NCI-H2227 (cell line): ENCODE measurements at regions not wholly inside any gene's neighbourhood (a gene's known extent, or its start where the extent isn't known, plus 50 kb on each side); places are given as distances from the start of the nearest gene placed in this dataset.
"Not testable (repeated sequence)": the region's sequence is repeated elsewhere in the genome, so short reads cannot be mapped to it uniquely, and the experiment has no call there.

Source experiments
- DNase-seq: peaks from one replicate; lab custom pipeline; 2025; ENCODE audit not compliant: unreplicated experiment; lab: John Stamatoyannopoulos, UW

DNA sequence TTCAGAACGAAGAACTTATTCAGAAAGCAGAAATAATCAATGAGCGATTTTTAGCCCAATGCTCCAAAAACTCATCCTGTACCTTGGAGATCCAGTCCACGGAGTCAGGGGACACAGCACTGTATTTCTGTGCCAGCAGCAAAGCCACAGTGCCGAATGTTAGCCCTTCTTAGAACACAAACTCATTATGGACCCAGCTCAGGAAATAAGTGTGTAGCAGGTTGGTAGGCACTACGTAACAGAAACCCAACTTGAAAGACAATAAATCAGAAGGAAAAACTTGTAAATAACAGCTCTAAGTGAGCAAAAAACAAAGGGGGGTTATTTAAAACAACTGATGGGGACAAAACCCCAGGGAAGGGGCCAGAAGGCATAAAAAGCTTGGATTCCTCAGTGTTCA, 112.0 kb upstream of the PRSS1 start:
- no peak for DNase-seq

DNA sequence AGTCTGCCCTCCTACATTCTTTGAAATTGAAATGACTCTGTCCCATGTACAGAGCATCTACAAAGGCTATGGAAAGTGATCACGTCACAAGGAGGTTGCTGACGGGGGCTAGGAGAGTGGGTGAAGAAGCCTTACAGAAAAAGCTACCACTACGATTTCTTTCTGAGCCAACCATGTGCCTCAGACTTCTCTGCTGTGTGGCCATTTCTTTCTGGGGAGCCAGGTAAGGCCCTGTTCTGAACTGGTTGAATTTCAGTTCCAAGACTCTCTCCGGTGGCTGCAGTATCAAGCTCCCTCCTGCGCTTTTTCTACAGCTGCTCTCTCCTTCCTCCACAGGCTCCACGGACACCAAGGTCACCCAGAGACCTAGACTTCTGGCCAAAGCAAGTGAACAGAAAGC, 112.5 kb upstream of the PRSS1 start:
- no peak for DNase-seq

DNA sequence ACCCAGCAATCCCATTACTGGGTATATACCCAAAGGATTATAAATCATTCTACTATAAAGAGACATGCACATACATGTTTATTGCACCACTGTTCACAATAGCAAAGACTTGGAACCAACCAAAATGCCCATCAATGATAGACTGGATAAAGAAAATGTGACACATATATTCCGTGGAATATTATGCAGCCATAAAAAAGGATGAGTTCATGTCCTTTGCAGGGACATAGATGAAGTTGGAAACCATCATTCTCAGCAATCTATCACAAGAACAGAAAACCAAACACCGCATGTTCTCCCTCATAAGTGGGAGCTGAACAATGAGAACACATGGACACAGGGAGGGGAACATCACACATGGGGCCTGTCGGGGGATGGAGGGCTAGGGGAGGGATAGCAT, 113.2 kb upstream of the PRSS1 start:
- not testable (repeated sequence) for DNase-seq

DNA sequence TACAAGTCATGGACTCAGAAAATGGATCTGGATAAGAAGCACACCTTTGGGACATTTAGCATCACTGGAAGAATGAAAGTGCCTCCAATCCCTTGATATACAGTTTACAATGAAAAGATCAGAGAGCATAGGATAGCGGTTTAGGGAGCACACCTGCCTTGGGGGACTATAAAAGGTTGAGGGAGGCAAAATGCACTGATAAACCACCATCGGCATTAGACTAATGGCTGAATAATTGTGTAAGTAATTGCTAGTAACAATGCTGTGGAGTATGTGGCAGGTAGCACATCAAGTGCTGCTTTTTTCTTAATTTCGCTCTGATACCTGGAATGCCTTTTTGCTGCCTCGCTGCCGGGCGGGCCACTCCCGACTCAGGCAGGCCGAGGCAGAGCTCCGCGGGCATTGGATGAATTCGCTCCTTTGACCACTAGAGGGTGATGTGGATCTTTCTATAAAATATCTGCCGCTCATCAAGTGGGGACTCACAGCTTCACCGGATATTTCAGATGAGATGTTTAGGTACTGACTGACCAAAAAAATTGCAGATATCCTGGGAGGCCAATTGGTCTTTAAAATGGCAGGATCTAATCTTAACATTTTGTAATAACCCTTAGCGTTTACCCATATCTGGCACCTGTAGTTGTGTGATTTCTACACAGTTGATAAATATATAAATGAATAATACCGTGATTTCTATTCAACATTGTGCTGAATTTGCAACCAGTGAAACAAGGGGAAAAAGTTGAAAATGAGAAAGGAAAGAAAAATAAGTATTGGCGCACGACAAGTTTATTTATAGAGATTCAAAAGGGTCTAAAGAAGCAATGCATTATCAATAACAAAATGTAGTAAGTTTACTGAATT, 116.8 kb upstream of the PRSS1 start:
- peak; percentile 33 for DNase-seq

DNA sequence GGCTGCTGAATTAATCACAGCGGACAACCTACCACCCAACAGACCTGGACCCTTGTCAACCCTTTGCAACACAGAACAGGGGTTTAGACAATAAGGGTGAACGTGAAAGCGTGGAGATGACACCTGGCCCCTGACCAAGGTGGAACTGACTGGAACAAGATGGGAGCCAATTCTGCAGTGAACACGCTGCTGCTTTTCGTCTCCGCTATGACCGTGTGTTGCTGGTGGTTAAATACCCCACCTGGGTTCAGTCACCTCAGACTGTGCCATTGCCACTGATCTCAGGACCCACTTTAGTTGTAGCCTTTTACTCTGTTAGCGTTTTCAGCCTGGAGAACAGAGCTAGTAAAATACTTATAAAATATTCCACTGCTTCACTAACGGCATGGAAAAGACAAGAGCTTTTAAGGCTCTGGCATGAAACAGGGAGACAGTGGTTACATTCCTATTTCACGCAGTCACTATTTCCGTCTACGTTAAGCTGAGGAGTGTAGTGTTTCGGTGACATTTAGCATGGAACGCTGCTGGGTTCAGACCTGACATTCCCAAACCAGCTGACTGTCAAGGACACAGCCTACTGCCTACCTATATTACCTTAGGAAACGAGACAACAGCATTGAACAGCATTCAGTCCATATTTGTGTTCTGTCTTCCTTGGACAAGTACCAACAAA, 119.5 kb upstream of the PRSS1 start:
- DNase-seq = no peak

DNA sequence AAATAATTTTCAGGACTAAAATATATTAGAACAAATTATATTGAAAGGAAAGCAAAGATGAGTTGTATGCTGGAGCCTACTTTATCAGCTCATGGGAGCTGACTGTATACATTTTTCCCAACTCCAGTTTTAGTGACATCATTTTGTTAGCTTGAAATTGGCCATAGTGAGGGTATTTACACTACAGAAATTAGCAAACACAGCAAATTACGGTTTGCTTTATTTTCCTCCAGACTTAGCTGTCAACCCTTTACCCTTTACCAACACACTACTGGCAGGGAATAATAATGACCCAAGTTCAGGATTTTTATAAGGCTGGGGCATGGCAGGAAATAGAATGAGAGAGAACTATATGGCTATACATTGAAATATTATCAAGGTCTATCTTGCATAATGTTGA, 120.3 kb upstream of the PRSS1 start:
- no peak for DNase-seq

DNA sequence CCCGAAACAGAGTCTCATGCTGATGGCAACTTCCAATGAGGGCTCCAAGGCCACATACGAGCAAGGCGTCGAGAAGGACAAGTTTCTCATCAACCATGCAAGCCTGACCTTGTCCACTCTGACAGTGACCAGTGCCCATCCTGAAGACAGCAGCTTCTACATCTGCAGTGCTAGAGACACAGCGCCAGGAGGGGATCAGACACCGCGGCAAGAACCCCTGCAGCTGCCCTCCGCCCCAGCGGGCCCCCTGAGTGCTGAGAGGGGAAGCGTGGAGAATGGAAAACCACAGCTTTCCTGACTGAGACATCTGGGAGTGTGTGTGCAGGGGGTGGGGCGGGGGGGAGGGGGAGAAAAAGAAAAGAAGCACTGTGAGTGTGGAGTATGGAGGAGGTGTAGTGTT, 122.0 kb upstream of the PRSS1 start:
- DNase-seq = not testable (repeated sequence)

DNA sequence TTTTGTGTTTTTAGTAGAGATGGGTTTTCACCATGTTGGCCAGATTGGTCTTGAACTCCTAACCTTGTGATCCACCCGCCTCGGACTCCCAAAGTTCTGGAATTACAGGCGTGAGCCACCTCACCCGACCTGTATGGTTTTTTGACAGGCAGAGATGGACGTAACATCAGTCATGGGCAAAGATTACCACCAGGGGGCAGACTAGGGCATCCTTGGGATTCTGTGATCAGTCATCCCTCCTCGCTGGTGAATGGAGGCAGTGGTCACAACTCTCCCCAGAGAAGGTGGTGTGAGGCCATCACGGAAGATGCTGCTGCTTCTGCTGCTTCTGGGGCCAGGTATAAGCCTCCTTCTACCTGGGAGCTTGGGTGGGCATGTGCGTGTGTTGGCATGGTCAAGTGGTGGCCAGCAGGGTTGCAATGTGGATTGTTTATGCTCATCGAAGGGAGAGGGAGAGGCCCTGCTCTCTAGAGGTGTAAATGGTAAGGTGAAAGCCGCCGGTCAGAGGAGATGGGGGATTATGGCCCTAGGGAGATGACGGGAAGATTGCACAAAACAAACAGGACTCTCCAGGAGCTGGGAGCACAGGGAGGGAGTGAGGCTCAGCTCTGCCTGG, 122.7 kb upstream of the PRSS1 start:
- no peak for DNase-seq

DNA sequence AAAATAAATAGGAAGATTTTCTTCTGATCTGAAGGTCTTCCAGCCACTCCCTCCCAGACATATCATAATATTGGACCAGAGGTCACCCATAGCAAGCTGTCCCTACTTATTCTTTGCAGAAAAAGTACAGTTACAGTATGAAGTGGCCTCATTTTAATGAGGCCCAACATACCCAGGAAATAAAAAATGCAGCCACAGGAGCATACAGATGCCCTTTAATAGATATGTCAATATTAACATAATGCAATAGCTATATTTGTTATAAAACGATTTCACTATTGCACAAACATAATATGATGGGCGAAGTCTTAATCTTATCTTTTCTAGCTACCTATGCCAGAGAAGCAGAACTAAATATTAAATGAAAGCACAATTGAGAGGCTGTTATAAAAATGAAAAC, 124.1 kb upstream of the PRSS1 start:
- DNase-seq = not testable (repeated sequence)

DNA sequence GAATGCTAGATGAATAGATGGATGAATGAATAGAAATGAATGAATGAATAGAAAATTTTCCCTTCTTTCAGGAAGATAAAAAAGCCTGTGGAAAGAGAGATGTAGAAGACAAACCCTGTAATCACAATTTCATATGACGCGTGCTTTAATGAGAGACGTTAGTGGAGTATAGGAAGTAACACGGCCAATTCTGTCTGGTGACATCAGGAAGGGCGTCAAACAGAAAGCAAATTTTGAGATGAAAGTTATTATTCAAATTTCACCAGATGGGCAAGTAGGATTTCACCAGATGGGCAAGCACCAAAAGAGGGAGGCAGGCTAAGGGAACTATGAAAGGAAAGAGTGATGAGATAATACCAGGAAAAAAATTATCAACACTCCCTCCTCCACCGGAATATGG, 128.9 kb upstream of the PRSS1 start:
- DNase-seq = no peak

DNA sequence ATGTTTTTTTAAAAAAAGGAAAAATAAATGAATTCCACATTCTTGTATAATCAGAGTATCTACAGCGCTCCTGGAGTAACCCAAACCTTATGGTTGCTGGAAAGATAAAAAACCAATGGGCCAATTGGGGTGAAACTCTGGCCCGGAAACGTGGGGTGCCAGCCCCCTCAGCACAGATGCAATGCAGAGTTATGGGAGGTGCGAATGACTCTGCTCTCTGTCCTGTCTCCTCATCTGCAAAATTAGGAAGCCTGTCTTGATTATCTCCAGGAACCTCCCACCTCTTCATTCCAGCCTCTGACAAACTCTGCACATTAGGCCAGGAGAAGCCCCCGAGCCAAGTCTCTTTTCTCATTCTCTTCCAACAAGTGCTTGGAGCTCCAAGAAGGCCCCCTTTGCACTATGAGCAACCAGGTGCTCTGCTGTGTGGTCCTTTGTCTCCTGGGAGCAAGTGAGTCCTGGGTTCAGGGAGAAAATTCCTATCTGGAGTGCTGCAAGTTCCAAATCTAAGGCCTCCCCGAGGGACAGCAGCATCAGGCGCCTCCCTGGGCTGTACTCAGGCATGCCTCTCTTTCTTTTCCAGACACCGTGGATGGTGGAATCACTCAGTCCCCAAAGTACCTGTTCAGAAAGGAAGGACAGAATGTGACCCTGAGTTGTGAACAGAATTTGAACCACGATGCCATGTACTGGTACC, 130.5 kb upstream of the PRSS1 start:
- no peak for DNase-seq

DNA sequence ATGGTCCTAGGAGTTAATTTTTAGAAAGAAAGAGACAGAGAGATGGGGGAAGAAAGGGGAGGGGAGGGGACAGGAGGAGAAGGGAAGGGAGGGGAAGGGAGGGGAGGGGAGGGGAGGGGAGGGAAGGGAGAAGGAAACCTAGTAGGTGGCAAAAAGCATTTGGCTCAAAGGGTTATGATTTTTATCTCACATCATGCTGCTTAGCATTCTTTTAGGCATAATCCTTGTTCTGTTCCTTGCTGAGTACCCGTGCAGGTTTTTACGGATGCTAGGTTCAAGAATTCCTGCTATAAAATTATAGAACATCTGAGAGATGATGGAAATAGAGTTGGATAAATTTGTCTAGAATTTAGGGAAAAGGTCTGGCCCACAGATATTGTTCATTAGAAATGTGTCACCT, 132.4 kb upstream of the PRSS1 start:
- no peak for DNase-seq

DNA sequence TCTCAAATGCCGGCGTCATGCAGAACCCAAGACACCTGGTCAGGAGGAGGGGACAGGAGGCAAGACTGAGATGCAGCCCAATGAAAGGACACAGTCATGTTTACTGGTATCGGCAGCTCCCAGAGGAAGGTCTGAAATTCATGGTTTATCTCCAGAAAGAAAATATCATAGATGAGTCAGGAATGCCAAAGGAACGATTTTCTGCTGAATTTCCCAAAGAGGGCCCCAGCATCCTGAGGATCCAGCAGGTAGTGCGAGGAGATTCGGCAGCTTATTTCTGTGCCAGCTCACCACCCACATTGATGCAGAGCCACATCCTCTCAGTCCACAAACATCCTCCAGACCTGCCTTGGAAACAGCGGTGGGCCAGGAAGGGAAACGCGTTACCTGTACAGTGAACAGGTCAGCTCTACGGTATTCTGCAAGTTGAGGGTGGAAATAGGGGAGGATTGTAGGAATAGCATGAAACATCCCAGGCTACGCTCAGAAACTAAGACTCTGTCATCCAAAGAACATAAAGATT, 133.1 kb upstream of the PRSS1 start:
- DNase-seq = no peak

DNA sequence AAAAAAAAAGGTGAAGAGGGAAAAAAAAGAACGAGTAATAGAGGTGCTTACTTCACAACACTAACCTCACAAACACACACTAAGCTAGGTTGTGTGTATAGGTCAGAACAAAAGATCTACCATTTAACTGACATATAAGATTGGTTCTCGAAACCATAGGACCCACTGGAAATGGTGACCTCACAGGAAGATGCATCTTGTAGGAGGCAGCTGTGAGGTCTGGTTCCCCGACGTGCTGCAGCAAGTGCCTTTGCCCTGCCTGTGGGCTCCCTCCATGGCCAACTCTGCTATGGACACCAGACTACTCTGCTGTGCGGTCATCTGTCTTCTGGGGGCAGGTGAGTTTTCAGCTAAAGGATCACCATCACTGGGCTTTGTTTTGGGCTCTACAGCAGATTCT, 133.8 kb upstream of the PRSS1 start:
- no peak for DNase-seq

DNA sequence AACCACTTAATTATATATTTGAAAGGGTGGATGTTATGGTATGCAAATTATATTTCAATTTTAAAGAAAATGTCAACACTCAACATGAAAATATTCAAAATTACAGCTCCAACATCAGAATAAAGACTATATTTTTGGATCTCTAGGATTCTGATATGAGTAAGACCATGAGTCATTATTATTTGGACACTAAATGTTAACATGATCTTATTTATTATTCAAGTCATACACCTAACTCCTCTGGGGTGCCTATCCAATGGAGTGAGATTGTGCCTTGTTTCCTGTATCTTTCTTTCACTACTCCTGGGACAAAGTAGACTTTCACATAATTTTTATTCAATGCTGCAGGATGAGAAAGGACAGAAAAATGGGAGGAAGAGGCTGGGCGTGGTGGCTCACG, 135.2 kb upstream of the PRSS1 start:
- no peak for DNase-seq

DNA sequence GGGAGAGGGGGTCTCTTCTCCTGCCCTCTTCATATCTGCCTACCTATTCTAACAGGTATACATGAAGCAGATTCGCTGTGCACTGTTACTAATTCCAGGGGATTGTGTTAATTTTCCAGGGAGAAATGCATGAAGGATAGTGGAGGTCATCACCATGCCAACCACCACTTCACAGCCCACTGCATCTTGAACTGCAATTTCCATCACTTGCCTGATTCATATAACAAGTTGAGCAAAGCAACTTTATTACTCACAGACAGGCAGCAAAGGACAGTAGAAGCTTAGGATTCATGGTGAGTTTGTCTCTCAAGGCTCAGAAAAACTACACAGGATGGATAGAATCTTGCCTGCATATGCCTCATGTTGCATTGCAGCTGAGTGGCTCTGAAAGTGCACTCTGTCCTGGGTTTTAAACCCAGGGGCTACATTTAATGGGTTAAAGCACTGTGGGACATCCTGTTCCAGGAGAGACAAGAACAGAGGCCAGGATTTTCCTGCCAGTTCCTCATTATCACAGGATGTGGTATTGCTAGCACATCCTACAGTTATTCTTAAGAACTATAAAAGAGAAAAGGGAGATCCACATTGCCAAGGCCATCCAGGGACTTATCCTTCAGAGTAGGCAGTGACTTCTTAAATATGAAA, 136.9 kb upstream of the PRSS1 start:
- no peak for DNase-seq

DNA sequence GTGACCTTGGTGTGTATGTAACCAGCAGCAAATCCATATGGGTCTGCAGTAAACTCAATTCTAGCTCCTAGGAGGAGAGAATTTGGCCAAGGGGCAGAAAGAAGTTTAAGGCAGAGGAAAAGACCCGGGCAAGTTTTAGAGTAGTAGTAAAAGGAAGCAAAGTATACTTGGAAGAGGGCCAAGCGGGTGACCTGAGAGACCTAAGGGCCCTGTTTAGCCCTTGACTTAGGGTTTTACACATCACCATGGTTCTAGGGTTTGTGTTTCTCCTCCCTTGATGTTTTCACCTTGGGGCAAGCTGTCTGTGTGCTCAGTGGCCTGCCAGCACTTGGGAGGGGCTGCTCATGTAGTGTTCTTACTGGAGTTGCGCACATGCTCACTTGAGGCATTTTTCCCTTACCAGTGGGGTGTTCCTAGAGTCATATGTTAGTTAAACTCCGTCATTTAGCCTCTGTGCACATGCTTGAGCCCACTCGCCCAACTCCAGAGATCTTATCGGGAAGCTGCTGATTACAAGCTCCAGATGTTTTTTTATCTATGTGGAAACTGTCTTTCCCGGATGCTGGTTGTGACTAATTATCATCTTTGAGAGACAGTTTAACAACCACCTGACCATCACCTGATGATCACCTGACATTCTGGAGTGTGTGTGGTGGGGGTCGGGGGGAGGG, 137.6 kb upstream of the PRSS1 start:
- no peak for DNase-seq

DNA sequence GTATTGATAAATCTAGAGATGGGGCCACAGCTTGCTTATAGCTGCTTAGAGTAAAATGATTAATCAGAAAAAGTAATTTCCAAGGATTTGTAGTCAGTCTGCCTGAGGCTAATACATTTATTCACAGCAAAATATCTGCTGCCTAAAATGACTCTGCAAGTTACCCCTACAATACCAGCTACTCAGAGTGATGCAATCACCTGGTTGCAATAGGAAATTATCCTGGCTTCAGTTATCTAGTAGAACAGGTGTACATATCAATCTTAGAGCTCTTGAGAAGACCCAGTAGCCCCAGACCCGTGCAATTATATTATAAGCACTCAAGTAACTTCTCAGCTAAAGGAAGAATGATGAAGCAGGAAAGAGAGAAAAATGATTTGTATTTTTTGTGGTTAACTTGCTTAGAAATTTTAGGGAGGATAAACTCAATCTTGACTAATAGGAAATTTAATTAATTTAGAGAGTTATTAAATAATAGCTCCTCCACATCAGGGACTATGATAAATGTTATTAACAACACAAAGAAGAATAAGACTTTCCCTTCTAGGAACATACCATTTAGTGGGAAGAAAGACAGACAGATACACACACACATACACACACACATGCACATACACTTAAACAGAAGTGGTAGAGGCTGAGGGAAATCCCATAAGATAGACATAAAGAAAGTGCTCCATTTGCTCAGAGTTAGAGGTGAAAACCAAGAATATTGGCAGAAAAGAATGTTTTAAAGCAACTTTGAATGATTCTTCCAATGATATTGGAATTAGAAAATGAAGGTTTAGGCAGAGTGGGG, 140.4 kb upstream of the PRSS1 start:
- DNase-seq = no peak

DNA sequence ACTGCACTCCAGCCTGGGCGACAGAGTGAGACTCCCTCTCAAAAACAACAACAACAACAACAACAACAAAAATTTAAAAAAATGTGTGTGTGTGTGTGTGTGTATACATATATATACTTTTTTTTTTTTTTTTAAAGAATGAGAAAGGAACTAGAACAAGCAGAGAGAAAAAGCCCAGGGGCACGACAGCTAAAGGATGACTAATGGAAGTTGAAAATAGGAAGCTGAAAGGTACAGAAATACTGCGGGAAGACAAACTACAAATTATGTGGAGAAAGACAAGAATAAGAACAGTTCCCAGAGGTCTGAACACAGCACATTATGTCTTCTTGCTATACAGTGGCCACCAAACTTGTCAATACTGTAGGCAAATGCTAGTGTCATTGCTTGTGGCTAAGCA, 141.9 kb upstream of the PRSS1 start:
- DNase-seq = no peak

DNA sequence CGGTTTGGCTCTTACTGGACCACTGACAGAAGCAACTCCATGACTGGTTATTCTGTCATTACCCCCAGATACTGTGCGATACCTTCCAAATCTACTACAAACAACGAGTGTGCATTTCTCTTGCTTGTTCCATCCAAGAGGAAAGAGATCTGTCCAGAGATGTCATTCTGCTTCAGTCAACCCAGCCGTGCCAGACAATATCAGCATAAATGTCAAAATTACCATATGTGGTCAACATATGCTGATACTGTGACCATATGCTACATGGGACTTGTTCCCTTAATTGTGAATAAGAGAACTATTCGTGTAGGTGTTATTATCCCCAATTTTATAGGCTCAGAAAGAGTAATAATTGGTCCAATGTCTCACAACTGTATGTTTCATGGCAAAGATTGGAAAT, 143.2 kb upstream of the PRSS1 start:
- no peak for DNase-seq
